Medulla oblongata (tissue), 1 donor: ENCODE measurements at regions not wholly inside any gene's neighbourhood (a gene's known extent, or its start where the extent isn't known, plus 50 kb on each side); places are given as distances from the start of the nearest gene placed in this dataset.
A peak's percentile ranks its signal among the peaks of the same experiment; 100 is the strongest.

Experiments
- DNase-seq: peaks from one replicate; pipeline ENCODE4 v3.0.0-alpha.2; 2015; ENCODE audit errors: extremely low spot score

GRCh38 chr12:66852091-66852490 is 173.2 kb upstream of the GRIP1 start:
- DNase-seq: no peak

GRCh38 chr12:66852765-66853164 is 173.9 kb upstream of the GRIP1 start:
- no peak for DNase-seq

- DNase-seq: no peak
These were observed 181.0 kb upstream of the GRIP1 start for GRCh38 chr12:66859751-66860440.

DNA sequence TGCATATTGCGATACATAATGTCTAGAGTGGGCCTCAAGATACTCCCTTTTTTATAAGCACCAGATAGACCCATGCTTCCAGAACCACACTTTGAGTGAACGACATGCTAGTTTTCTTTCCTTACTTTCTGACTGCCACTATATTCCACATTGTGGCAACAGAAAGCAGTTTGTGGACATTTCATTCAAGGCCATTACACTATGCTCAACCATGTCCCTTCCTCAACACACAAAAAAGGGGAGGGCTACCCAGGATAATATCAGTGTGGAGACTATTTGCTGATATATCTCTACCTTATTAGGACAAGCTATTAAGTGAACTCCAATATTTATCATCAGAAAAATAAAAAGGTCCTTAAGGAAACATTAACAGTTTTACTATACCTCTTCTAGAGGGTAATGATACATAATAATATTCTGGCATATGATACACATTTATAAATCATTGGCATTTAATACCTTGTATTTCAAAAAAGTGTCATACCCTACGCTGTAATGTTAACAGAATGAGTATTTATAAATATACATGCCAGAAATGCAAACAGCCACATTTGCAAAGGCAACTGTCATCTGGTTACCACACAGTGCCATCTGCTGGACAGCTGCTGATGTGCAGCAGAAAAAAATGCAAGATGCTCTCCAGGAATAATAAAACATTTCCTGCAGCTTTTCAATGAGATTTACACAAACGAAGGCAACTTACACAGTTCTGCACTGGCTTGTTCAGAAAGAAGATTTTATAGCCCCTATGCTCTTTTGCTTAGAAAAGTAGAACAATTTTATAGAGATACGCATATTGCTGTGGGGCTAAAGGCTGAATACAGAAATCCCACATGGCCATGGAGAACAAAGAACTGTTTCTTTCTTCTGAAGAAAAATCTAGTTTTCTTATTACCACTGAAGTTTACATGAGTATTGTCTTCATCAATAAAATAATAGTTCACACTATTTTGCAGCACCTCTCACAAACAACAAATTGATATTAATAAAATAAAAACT is 182.2 kb upstream of the GRIP1 start:
- peak; percentile 74 for DNase-seq

GRCh38 chr12:66862356-66862985 is 183.6 kb upstream of the GRIP1 start:
- no peak for DNase-seq

GRCh38 chr12:66863276-66863675 is 184.4 kb upstream of the GRIP1 start:
- DNase-seq: no peak

DNA sequence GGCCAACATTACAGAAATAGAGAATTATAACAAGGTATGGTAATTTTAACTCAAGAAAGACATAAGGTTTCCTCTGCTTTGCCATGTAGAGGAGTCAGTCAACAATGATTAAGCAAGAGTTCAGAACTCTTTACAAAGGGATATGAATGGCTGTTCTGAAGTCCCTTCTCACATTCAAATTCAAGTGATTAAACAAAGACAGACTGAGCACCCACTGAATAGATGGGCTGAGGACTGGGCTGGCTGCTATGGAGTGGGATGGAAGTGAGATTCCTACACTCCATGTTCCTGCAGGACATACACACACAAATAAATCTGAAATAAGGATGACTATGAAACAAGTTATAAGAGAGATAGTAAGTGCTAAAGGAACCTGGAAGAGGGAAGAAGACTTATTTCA is 199.0 kb upstream of the GRIP1 start:
- DNase-seq: no peak

- DNase-seq: no peak
These were observed 200.5 kb upstream of the GRIP1 start for GRCh38 chr12:66879409-66879808.

- DNase-seq: no peak
These were observed 202.5 kb upstream of the GRIP1 start for GRCh38 chr12:66881386-66881785.

- no peak for DNase-seq
These were observed 205.2 kb upstream of the GRIP1 start for GRCh38 chr12:66884091-66884490.

GRCh38 chr12:66885115-66885875 is 206.4 kb upstream of the GRIP1 start:
- no peak for DNase-seq

DNA sequence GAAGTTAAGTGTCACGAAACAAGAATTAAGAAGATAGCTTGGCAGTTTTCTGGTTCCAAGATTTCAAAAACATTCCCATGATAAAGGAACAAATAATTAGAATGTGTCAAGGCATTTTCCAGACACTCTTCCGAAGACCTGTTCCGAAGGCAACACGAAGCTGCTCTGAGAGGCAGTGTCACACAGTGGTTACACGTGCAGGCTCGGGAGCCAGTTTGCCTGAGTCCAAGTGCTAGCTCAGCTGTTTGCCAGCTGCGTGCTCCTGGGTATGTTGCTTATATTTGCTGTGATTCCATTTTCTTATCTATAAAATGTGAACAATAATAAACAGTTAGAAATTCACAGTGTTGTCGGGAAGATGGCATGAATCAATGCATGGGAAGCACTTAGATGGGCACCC is 217.9 kb upstream of the GRIP1 start:
- DNase-seq: no peak

GRCh38 chr12:66898700-66899469 is 220.0 kb upstream of the GRIP1 start:
- no peak for DNase-seq

GRCh38 chr12:66899588-66899987 is 220.7 kb upstream of the GRIP1 start:
- DNase-seq: no peak

- peak; percentile 36 for DNase-seq
These were observed 221.7 kb upstream of the GRIP1 start for GRCh38 chr12:66900616-66901015.

- peak; percentile 30 for DNase-seq
These were observed 222.5 kb upstream of the GRIP1 start for GRCh38 chr12:66901138-66901932.

- DNase-seq: no peak
These were observed 223.1 kb upstream of the GRIP1 start for GRCh38 chr12:66902020-66902419.

DNA sequence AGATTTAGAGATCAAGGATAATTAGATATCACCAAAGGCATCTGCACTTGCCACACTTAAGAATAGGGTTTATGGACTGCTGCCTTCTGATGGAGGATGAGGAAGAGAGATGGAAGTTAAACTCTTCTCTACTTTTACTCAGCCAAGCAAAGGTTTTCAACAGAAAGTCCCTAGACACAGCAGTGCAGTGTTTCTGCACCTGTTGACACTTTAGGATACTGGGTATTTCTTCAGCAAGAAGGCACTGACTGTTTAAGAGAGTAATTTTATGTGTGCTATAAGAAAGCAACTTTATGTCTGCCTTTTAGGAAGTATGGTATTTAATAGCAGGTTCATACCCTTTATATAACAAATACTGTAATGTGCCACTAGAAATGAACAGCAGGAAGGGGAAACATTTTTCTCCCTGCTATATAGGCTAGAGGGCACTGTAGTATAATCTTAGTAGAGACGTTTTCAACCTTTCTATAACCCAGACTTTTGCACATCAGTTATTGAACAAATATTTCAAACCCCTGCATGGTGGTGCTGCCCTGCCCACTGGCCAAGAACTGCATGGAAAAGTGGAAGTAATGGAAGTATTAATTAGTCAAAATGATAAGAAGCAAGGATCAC is 225.0 kb upstream of the GRIP1 start:
- DNase-seq: no peak

DNA sequence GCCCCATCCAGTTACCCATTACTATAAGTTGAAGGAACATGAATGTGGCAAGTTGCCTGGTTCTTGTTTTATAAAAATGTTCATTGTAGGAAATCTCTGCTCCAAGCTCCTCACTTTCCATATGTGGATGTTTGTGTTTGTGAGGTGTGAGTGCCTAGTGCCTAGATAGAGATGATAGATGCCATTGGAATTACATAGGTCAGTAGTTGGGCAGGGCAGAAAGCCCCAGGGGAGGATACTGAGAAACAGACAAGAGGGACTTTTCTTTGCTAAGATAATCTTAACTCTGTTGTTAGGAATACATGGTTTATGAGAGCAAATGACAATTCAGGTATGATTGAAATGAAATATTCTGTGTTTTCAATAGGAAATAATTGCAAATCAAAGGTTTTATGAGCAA is 226.3 kb upstream of the GRIP1 start:
- no peak for DNase-seq
